Caco-2 (cell line): ENCODE measurements at regions not wholly inside any gene's neighbourhood (a gene's known extent, or its start where the extent isn't known, plus 50 kb on each side); places are given as distances from the start of the nearest gene placed in this dataset.

ENCODE experiments used
- BruUV-seq: library from RNA; stranded (reverse); fragments of 400-500 nt; replicated peaks from 2 replicates; lab custom pipeline; 2021; lab: Mats Ljungman, UMichigan
- CTCF ChIA-PET: fragments of 300-600 bp; sonication (Branson Sonifier 250); formaldehyde crosslinking; loops from one replicate; lab custom pipeline; 2022; ENCODE audit warnings: antibody characterized with exemption; lab: Charles Lee
- POLR2A ChIA-PET: fragments of 300-600 bp; sonication (Branson Sonifier 250); formaldehyde crosslinking; loops from one replicate; lab custom pipeline; 2022; ENCODE audit warnings: antibody characterized with exemption; lab: Charles Lee
- DNase-seq, 2 experiments: peaks; one replicate each; pipeline versions ENCODE4 v3.0.0 to v3.0.0-alpha.2; 2020 to 2022
- H3K27me3 ChIP-seq: replicated peaks from 2 replicates; pipeline ENCODE4 v1.6.0; 2011; ENCODE audit warnings: low read length; ENCODE audit not compliant: control insufficient read depth, insufficient read depth
- H3K36me3 ChIP-seq: 2 replicates; pipeline ENCODE4 v1.5.1; 2011; ENCODE audit warnings: low read length; ENCODE audit not compliant: control insufficient read depth, insufficient read depth
- H3K4me1 ChIP-seq: fragments of 250-450 bp; sonication (Bioruptor Pico); 2 replicates; pipeline ENCODE4 v1.5.1; 2020; ENCODE audit warnings: mild to moderate bottlenecking
- H3K4me3 ChIP-seq: 2 replicates; pipeline ENCODE4 v1.5.1; 2011; ENCODE audit warnings: low read depth, mild to moderate bottlenecking, control low read depth, low read length
- H3K9me3 ChIP-seq: fragments of 250-450 bp; sonication (Bioruptor Pico); 2 replicates; pipeline ENCODE4 v1.5.1; 2020; ENCODE audit warnings: mild to moderate bottlenecking, moderate library complexity
- H3K27ac Mint-ChIP-seq: one replicate; pipeline ENCODE4 v1.8.0; 2022; ENCODE audit warnings: mixed read lengths; ENCODE audit not compliant: unreplicated experiment
- H3K27me3 Mint-ChIP-seq: one replicate; pipeline ENCODE4 v1.8.0; 2022; ENCODE audit warnings: mixed read lengths; ENCODE audit not compliant: insufficient read depth, unreplicated experiment
- H3K36me3 Mint-ChIP-seq: one replicate; pipeline ENCODE4 v1.8.0; 2022; ENCODE audit warnings: mild to moderate bottlenecking, mixed read lengths; ENCODE audit not compliant: insufficient read depth, unreplicated experiment
- H3K4me1 Mint-ChIP-seq: one replicate; pipeline ENCODE4 v1.8.0; 2022; ENCODE audit warnings: low read depth, mixed read lengths; ENCODE audit not compliant: unreplicated experiment
- H3K4me3 Mint-ChIP-seq: one replicate; pipeline ENCODE4 v1.8.0; 2022; ENCODE audit warnings: mild to moderate bottlenecking, moderate library complexity, mixed read lengths; ENCODE audit not compliant: unreplicated experiment
- H3K9me3 Mint-ChIP-seq: one replicate; pipeline ENCODE4 v1.8.0; 2022; ENCODE audit warnings: mixed read lengths; ENCODE audit not compliant: unreplicated experiment
- intact Hi-C: fragments of 100-400 bp; cut with micrococcal nuclease; formaldehyde crosslinking; loops from one replicate; pipeline ENCODE4 v1.10.0; 2022; ENCODE audit not compliant: unreplicated experiment
- TF ChIP-seq, protein P1 (sequence below), 2 experiments: fragments of 200-600 bp in 1 of 2; IDR thresholded peaks; 1 replicate in 1 of 2; 2 replicates in 1 of 2; pipeline versions ENCODE4 v1.5.1 to v1.8.0; 2011 to 2022; ENCODE audit warnings: antibody characterized with exemption in 1 of 2, control low read depth in 1 of 2, inconsistent platforms in 1 of 2, low read depth in 1 of 2, low read length in 1 of 2, mild to moderate bottlenecking in 1 of 2, moderate library complexity in 1 of 2; ENCODE audit not compliant: insufficient read depth in 1 of 2, severe bottlenecking in 1 of 2, unreplicated experiment in 1 of 2

DNA sequence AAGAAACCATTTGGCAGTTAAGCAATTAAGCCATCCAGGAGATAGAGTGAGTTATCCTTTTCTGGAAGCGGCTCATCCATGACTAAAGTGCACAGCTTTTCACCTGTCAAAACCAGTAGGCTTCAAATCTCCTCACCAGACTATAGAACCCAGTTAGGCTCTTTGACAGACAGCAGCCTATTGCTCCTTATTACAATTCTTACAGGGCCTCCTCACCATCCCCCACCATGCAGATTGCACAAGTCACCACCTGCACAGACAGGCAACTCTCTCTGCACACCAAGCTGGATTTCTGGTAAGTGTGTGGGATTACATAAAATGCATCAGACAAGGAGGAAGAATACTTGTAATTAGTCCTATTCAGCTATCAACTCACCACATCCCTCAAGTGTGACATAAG lies 301.6 kb downstream of the SNX13 start:
- H3K27ac Mint-ChIP-seq = no peak overlapping the region
- Histone ChIP-seq H3K36me3 (no peaks in the 10 kb centered on the region), H3K27me3 (no peaks in the 10 kb centered on the region), H3K9me3 (peaks cover 9% of the 10 kb centered on the region), H3K4me1 (peaks cover 39% of the 10 kb centered on the region), H3K4me3 (no peak overlapping the region)
- intact Hi-C loops = no loop called here
- H3K4me3 Mint-ChIP-seq = no peak overlapping the region
- TF ChIP-seq, protein P1, sequence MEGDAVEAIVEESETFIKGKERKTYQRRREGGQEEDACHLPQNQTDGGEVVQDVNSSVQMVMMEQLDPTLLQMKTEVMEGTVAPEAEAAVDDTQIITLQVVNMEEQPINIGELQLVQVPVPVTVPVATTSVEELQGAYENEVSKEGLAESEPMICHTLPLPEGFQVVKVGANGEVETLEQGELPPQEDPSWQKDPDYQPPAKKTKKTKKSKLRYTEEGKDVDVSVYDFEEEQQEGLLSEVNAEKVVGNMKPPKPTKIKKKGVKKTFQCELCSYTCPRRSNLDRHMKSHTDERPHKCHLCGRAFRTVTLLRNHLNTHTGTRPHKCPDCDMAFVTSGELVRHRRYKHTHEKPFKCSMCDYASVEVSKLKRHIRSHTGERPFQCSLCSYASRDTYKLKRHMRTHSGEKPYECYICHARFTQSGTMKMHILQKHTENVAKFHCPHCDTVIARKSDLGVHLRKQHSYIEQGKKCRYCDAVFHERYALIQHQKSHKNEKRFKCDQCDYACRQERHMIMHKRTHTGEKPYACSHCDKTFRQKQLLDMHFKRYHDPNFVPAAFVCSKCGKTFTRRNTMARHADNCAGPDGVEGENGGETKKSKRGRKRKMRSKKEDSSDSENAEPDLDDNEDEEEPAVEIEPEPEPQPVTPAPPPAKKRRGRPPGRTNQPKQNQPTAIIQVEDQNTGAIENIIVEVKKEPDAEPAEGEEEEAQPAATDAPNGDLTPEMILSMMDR (IDR thresholded peaks at IDR 0.05; ENCODE audit: insufficient read depth in 1 of 2, low read depth in 1 of 2, low read length in 1 of 2, severe bottlenecking in 1 of 2, unreplicated experiment in 1 of 2) = no peak
- no TSS peak for BruUV-seq
- CTCF ChIA-PET = no interaction called here
- no peaks in the 10 kb centered on the region for H3K27me3 Mint-ChIP-seq
- POLR2A ChIA-PET = no interaction called here
- peaks cover 47% of the 10 kb centered on the region for H3K4me1 Mint-ChIP-seq
- no peaks in the 10 kb centered on the region for H3K36me3 Mint-ChIP-seq
- peak; percentile 55 to 67 for DNase-seq
- H3K9me3 Mint-ChIP-seq = peaks cover 43% of the 10 kb centered on the region

DNA sequence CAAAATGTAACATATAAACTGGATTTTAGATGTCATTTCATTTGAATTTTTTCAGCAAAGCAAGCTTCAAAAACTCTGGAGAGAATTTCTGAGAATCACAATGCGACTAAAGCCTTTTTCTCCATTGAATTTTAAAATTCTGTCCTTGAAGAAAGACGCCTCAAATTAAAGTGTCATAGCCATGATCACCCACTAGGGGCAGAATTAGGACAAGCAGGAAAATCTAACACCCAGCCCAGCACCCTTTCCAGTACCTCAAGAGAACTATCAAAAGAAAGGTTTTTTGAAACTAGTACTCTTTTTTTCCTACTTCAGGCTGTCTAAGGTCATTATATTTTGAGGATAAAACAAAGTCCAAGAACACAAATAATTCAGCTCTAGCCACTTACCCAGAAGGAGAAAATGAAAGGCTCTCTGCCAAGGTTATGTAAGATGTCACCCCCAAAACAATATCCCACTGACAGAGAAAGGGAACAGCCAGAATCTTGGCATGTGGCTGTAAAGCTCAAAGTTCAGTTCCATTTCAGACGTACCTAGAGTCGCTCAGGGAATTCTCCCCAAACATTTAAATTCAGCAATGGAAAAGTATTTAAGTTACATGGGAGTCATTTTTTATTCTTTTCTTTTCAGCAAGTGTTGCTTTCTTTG lies 299.4 kb downstream of the SNX13 start:
- Mint-ChIP-seq H3K9me3 (peaks cover 37% of the 10 kb centered on the region), H3K4me1 (peaks cover 31% of the 10 kb centered on the region), H3K27ac (no peak overlapping the region), H3K27me3 (no peaks in the 10 kb centered on the region), H3K36me3 (no peaks in the 10 kb centered on the region), H3K4me3 (no peak overlapping the region)
- POLR2A ChIA-PET = no interaction called here
- BruUV-seq = no TSS peak
- TF ChIP-seq, protein P1 (IDR thresholded peaks at IDR 0.05; ENCODE audit: insufficient read depth in 1 of 2, low read depth in 1 of 2, low read length in 1 of 2, severe bottlenecking in 1 of 2, unreplicated experiment in 1 of 2) = peak; percentile 53 to 80
- intact Hi-C loops = loop anchor here (10.0 kb wide), 1 partner anchor 276 kb away; no protein-coding TSS in a partner anchor
- H3K36me3 ChIP-seq = no peaks in the 10 kb centered on the region
- peaks cover 11% of the 10 kb centered on the region for H3K9me3 ChIP-seq
- no peaks in the 10 kb centered on the region for H3K27me3 ChIP-seq
- CTCF ChIA-PET = no interaction called here
- peaks cover 28% of the 10 kb centered on the region for H3K4me1 ChIP-seq
- H3K4me3 ChIP-seq = no peak overlapping the region
- DNase-seq = peak in 1 of 2 experiments; percentile 50

DNA sequence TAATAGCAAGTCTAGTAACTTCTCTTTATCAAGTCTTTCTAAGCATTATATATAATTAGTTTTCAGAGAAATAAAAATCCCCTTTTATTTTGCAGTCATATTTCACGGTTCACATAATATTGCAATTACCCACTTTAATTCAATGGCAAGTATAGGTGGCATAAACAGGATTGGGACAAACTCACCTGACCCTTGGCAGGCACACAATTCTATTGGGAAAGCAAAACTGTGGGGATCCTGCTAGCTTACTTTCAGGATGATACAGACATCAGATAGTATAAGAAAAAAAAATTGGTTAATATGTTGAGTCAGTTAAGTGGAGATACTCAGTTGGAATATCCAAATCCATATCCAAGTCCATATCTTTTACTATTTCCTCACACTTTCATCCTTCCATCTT lies 294.8 kb downstream of the SNX13 start:
- Mint-ChIP-seq H3K27me3 (no peaks in the 10 kb centered on the region), H3K9me3 (peaks cover 29% of the 10 kb centered on the region), H3K36me3 (no peaks in the 10 kb centered on the region), H3K27ac (no peak overlapping the region), H3K4me1 (no peaks in the 10 kb centered on the region), H3K4me3 (no peak overlapping the region)
- intact Hi-C loops = loop anchor here (10.0 kb wide), 1 partner anchor 281 kb away; no protein-coding TSS in a partner anchor
- Histone ChIP-seq H3K4me3 (no peak overlapping the region), H3K27me3 (no peaks in the 10 kb centered on the region), H3K36me3 (no peaks in the 10 kb centered on the region), H3K9me3 (peaks cover 11% of the 10 kb centered on the region), H3K4me1 (no peaks in the 10 kb centered on the region)
- CTCF ChIA-PET = no interaction called here
- no TSS peak for BruUV-seq
- TF ChIP-seq, protein P1 (IDR thresholded peaks at IDR 0.05; ENCODE audit: insufficient read depth in 1 of 2, low read depth in 1 of 2, low read length in 1 of 2, severe bottlenecking in 1 of 2, unreplicated experiment in 1 of 2) = no peak
- POLR2A ChIA-PET = no interaction called here
- no peak for DNase-seq
